GM23248 (cell line): ENCODE measurements at regions not wholly inside any gene's neighbourhood (a gene's known extent, or its start where the extent isn't known, plus 50 kb on each side); places are given as distances from the start of the nearest gene placed in this dataset.

Source experiments
- EZH2 ChIP-seq: fragments of 200-600 bp; sonication (generic); IDR thresholded peaks from 2 replicates; pipeline ENCODE4 v1.6.1; 2018; ENCODE audit warnings: antibody characterized with exemption, mild to moderate bottlenecking; ENCODE audit not compliant: insufficient read depth, poor library complexity, severe bottlenecking
- EZH2phosphoT487 ChIP-seq: fragments of 200-600 bp; sonication (generic); IDR thresholded peaks from 2 replicates; pipeline ENCODE4 v1.6.1; 2018; ENCODE audit warnings: antibody characterized with exemption, moderate library complexity, mild to moderate bottlenecking, low read depth; ENCODE audit not compliant: insufficient read depth

GRCh38 chr3:30522476-30522875 is 83.9 kb upstream of the TGFBR2 start:
- TF ChIP-seq EZH2 (no peak), EZH2phosphoT487 (no peak)
